SK-MEL-5 (cell line): ENCODE measurements at regions not wholly inside any gene's neighbourhood (a gene's known extent, or its start where the extent isn't known, plus 50 kb on each side); places are given as distances from the start of the nearest gene placed in this dataset.

ENCODE experiments used
- DNase-seq: peaks from one replicate; pipeline ENCODE4 v3.0.0-alpha.2; 2016; ENCODE audit warnings: low read depth, low spot score
- in situ Hi-C: cut with HindIII; loops from 2 replicates; pipeline ENCODE4 v1.10.0; 2016; ENCODE audit warnings: low sequenced_read_pairs, high pct_unique_total_duplicates, low pct_unique_long_range_greater_than_20kb

GRCh38 chr16:85469929-85470590 is 143.1 kb upstream of the GSE1 start:
- in situ Hi-C loops = no loop called here

GRCh38 chr16:85470873-85471272 is 142.2 kb upstream of the GSE1 start:
- in situ Hi-C loops = no loop called here
- no peak for DNase-seq

More at GRCh38 chr16:85469929-85470590, 143.1 kb upstream of the GSE1 start:
- DNase-seq = no peak

- no peak for DNase-seq
- in situ Hi-C loops = no loop called here
Observed at GRCh38 chr16:85471469-85472431, 141.4 kb upstream of the GSE1 start.

- DNase-seq = no peak
- in situ Hi-C loops = no loop called here
Observed at GRCh38 chr16:85472514-85472913, 140.6 kb upstream of the GSE1 start.

GRCh38 chr16:85473323-85473722 is 139.8 kb upstream of the GSE1 start:
- DNase-seq = no peak
- in situ Hi-C loops = no loop called here

- in situ Hi-C loops = no loop called here
- no peak for DNase-seq
Observed at GRCh38 chr16:85473909-85474620, 139.1 kb upstream of the GSE1 start.

- in situ Hi-C loops = no loop called here
- DNase-seq = no peak
Observed at GRCh38 chr16:85474621-85475217, 138.4 kb upstream of the GSE1 start.

GRCh38 chr16:85475233-85475632 is 137.9 kb upstream of the GSE1 start:
- DNase-seq = no peak
- in situ Hi-C loops = no loop called here

- in situ Hi-C loops = no loop called here
- no peak for DNase-seq
Observed at GRCh38 chr16:85475691-85476300, 137.3 kb upstream of the GSE1 start.

- in situ Hi-C loops = no loop called here
- DNase-seq = no peak
Observed at GRCh38 chr16:85476389-85476788, 136.7 kb upstream of the GSE1 start.

GRCh38 chr16:85477801-85478363 is 135.2 kb upstream of the GSE1 start:
- no peak for DNase-seq
- in situ Hi-C loops = no loop called here

- peak; percentile 60 for DNase-seq
- in situ Hi-C loops = no loop called here
Observed at GRCh38 chr16:85479972-85480726, 133.0 kb upstream of the GSE1 start.

- in situ Hi-C loops = no loop called here
Observed at GRCh38 chr16:85480727-85481101, 132.4 kb upstream of the GSE1 start.

GRCh38 chr16:85481206-85481605 is 131.9 kb upstream of the GSE1 start:
- DNase-seq = no peak
- in situ Hi-C loops = no loop called here

More at GRCh38 chr16:85480727-85481101, 132.4 kb upstream of the GSE1 start:
- DNase-seq = no peak

- no peak for DNase-seq
- in situ Hi-C loops = no loop called here
Observed at GRCh38 chr16:85481738-85482137, 131.4 kb upstream of the GSE1 start.

- in situ Hi-C loops = no loop called here
- no peak for DNase-seq
Observed at GRCh38 chr16:85483424-85483823, 129.7 kb upstream of the GSE1 start.
